ENCODE measurements at regions not wholly inside any gene's neighbourhood (a gene's known extent, or its start where the extent isn't known, plus 50 kb on each side); places are given as distances from the start of the nearest gene placed in this dataset.

DNA sequence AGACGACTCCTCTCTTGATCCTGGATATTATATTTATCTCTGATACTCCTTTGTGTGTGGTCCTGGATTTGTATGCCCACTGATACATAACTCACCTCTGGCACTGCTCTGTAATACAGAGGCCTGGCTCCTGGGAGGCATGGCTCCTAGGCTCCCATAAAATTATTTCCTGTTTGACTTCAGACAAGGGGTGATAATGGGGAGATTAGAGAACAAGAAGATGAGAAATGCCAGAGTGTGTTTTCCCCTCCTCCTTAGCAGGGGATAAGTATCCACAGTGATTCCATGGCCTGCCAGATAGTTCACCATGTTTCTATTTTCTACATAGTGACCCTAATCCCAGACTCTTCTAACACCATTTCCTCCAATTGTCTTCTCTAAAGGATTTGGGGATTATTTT is 165.7 kb upstream of the PLSCR5 start:
- TF ChIP-seq, protein P1, sequence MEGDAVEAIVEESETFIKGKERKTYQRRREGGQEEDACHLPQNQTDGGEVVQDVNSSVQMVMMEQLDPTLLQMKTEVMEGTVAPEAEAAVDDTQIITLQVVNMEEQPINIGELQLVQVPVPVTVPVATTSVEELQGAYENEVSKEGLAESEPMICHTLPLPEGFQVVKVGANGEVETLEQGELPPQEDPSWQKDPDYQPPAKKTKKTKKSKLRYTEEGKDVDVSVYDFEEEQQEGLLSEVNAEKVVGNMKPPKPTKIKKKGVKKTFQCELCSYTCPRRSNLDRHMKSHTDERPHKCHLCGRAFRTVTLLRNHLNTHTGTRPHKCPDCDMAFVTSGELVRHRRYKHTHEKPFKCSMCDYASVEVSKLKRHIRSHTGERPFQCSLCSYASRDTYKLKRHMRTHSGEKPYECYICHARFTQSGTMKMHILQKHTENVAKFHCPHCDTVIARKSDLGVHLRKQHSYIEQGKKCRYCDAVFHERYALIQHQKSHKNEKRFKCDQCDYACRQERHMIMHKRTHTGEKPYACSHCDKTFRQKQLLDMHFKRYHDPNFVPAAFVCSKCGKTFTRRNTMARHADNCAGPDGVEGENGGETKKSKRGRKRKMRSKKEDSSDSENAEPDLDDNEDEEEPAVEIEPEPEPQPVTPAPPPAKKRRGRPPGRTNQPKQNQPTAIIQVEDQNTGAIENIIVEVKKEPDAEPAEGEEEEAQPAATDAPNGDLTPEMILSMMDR (IDR thresholded peaks at IDR 0.05), result no peak
- no peak for TF ChIP-seq POLR2A (IDR thresholded peaks at IDR 0.05)

Data from Peyer's patch (tissue), 4 donors.